Upper lobe of left lung (tissue), 4 donors: ENCODE measurements at regions not wholly inside any gene's neighbourhood (a gene's known extent, or its start where the extent isn't known, plus 50 kb on each side); places are given as distances from the start of the nearest gene placed in this dataset.

Experiments used
- CTCF ChIP-seq, 6 experiments: fragments of 450-650 bp in 4 of 6; fragments of 200-600 bp in 2 of 6; sonication (generic) in 2 of 6; IDR thresholded peaks; one replicate each; pipeline ENCODE4 v1.5.1; 2016 to 2019; ENCODE audit warnings: antibody characterized with exemption in 6 of 6
- POLR2A ChIP-seq, 4 donors: fragments of 450-650 bp; IDR thresholded peaks; one replicate each; pipeline ENCODE4 v1.5.1; 2016 to 2017; ENCODE audit warnings: antibody characterized with exemption in 4 of 4, mild to moderate bottlenecking in 2 of 4
- POLR2AphosphoS5 ChIP-seq, 2 donors: sonication (generic); formaldehyde crosslinking; IDR thresholded peaks; one replicate each; pipeline ENCODE4 v1.5.1; 2017; ENCODE audit warnings: antibody characterized with exemption in 2 of 2

- no peak for TF ChIP-seq POLR2A (IDR thresholded peaks at IDR 0.05)
- TF ChIP-seq CTCF (IDR thresholded peaks at IDR 0.05), result no peak
- no peak for TF ChIP-seq POLR2AphosphoS5 (IDR thresholded peaks at IDR 0.05)
Measured at GRCh38 chr15:62644216-62644888, 398.2 kb upstream of the TPM1 start.
